ENCODE measurements at regions not wholly inside any gene's neighbourhood (a gene's known extent, or its start where the extent isn't known, plus 50 kb on each side); places are given as distances from the start of the nearest gene placed in this dataset.

DNA sequence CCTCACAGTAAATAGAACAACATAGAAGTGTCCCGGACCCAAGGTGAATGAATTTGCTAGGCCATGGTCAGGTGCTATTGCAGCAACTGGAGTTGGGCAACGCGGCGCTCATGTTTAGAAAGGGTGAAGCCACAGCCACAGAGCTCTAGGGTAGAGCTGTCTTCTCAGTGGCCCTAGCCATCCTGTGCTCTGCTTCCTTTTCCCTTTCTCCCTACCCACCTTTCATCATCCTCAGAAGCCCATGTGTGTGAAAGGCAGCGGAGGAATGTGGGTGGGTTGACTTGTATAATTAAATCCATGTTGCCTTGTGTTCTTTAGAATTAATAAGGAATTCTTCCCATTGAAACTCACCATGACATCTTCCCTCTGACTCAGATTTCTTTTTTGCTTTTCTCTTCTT, 336.7 kb downstream of the OSR1 start (continued):
- TF ChIP-seq, protein P1, sequence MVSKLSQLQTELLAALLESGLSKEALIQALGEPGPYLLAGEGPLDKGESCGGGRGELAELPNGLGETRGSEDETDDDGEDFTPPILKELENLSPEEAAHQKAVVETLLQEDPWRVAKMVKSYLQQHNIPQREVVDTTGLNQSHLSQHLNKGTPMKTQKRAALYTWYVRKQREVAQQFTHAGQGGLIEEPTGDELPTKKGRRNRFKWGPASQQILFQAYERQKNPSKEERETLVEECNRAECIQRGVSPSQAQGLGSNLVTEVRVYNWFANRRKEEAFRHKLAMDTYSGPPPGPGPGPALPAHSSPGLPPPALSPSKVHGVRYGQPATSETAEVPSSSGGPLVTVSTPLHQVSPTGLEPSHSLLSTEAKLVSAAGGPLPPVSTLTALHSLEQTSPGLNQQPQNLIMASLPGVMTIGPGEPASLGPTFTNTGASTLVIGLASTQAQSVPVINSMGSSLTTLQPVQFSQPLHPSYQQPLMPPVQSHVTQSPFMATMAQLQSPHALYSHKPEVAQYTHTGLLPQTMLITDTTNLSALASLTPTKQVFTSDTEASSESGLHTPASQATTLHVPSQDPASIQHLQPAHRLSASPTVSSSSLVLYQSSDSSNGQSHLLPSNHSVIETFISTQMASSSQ (IDR thresholded peaks at IDR 0.05; ENCODE audit: low read depth), result no peak
- TF ChIP-seq, protein P1 (CRISPR knock-in tag; IDR thresholded peaks at IDR 0.05; ENCODE audit: borderline replicate concordance), result no peak
- TF ChIP-seq ZFP36L1 (CRISPR knock-in tag; IDR thresholded peaks at IDR 0.05), result no peak
- no peak for TF ChIP-seq EHMT2 (IDR thresholded peaks at IDR 0.05; ENCODE audit: borderline replicate concordance, low read depth, low read length)
- TF ChIP-seq ZFX (CRISPR knock-in tag; IDR thresholded peaks at IDR 0.05; ENCODE audit: low read depth), result peak; percentile 48
- no peak for TF ChIP-seq YEATS4 (CRISPR knock-in tag; IDR thresholded peaks at IDR 0.05; ENCODE audit: borderline replicate concordance)
- TF ChIP-seq ZMYM2 (CRISPR knock-in tag; IDR thresholded peaks at IDR 0.05), result no peak
- TF ChIP-seq, protein P2, sequence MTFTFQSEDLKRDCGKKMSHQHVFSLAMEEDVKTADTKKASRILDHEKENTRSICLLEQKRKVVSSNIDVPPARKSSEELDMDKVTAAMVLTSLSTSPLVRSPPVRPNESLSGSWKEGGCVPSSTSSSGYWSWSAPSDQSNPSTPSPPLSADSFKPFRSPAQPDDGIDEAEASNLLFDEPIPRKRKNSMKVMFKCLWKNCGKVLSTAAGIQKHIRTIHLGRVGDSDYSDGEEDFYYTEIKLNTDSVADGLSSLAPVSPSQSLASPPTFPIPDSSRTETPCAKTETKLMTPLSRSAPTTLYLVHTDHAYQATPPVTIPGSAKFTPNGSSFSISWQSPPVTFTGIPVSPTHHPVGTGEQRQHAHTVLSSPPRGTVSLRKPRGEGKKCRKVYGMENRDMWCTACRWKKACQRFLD (CRISPR knock-in tag; IDR thresholded peaks at IDR 0.05; ENCODE audit: borderline replicate concordance), result no peak
- TF ChIP-seq ZIK1 (CRISPR knock-in tag; IDR thresholded peaks at IDR 0.05; ENCODE audit: borderline replicate concordance, low read depth), result no peak
- TF ChIP-seq ZNF841 (CRISPR knock-in tag; IDR thresholded peaks at IDR 0.05; ENCODE audit: borderline replicate concordance), result no peak
- no peak for TF ChIP-seq TRIM24 (CRISPR knock-in tag; IDR thresholded peaks at IDR 0.05)
- 0 out of 2 replicates have a peak, but pooled peaks have one; percentile 39 for TF ChIP-seq KLF6 (CRISPR knock-in tag; IDR thresholded peaks at IDR 0.05)
- TF ChIP-seq, protein P3, sequence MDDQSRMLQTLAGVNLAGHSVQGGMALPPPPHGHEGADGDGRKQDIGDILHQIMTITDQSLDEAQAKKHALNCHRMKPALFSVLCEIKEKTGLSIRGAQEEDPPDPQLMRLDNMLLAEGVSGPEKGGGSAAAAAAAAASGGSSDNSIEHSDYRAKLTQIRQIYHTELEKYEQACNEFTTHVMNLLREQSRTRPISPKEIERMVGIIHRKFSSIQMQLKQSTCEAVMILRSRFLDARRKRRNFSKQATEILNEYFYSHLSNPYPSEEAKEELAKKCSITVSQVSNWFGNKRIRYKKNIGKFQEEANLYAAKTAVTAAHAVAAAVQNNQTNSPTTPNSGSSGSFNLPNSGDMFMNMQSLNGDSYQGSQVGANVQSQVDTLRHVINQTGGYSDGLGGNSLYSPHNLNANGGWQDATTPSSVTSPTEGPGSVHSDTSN (CRISPR knock-in tag; IDR thresholded peaks at IDR 0.05; ENCODE audit: borderline replicate concordance), result no peak
- TF ChIP-seq ARHGAP35 (CRISPR knock-in tag; IDR thresholded peaks at IDR 0.05; ENCODE audit: borderline replicate concordance), result no peak
- TF ChIP-seq ATF7-NPFF (CRISPR knock-in tag; IDR thresholded peaks at IDR 0.05; ENCODE audit: low read depth), result no peak
- TF ChIP-seq ZNF572 (CRISPR knock-in tag; IDR thresholded peaks at IDR 0.05), result no peak
- TF ChIP-seq, protein P4, sequence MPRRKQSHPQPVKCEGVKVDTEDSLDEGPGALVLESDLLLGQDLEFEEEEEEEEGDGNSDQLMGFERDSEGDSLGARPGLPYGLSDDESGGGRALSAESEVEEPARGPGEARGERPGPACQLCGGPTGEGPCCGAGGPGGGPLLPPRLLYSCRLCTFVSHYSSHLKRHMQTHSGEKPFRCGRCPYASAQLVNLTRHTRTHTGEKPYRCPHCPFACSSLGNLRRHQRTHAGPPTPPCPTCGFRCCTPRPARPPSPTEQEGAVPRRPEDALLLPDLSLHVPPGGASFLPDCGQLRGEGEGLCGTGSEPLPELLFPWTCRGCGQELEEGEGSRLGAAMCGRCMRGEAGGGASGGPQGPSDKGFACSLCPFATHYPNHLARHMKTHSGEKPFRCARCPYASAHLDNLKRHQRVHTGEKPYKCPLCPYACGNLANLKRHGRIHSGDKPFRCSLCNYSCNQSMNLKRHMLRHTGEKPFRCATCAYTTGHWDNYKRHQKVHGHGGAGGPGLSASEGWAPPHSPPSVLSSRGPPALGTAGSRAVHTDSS (CRISPR knock-in tag; conservative IDR thresholded peaks at IDR 0.05), result no peak
- TF ChIP-seq ZNF569 (CRISPR knock-in tag; IDR thresholded peaks at IDR 0.05; ENCODE audit: borderline replicate concordance), result no peak
- TF ChIP-seq ZNF746 (CRISPR knock-in tag; IDR thresholded peaks at IDR 0.05), result no peak
- no peak for TF ChIP-seq HNRNPUL1 (IDR thresholded peaks at IDR 0.05; ENCODE audit: low read depth, low read length)
- TF ChIP-seq HNRNPL (IDR thresholded peaks at IDR 0.05; ENCODE audit: low read depth, low read length), result no peak
- TF ChIP-seq SRSF9 (IDR thresholded peaks at IDR 0.05; ENCODE audit: borderline replicate concordance, insufficient read depth, low read depth, low read length, poor library complexity, severe bottlenecking), result no peak
- no peak for TF ChIP-seq ZNF607 (CRISPR knock-in tag; IDR thresholded peaks at IDR 0.05; ENCODE audit: borderline replicate concordance)
